ENCODE measurements at regions not wholly inside any gene's neighbourhood (a gene's known extent, or its start where the extent isn't known, plus 50 kb on each side); places are given as distances from the start of the nearest gene placed in this dataset.
"Not testable (repeated sequence)": the region's sequence is repeated elsewhere in the genome, so short reads cannot be mapped to it uniquely, and the experiment has no call there.

GRCh38 chr2:51350100-51350499 is 318.2 kb upstream of the NRXN1 start:
- DNase-seq = no peak

DNA sequence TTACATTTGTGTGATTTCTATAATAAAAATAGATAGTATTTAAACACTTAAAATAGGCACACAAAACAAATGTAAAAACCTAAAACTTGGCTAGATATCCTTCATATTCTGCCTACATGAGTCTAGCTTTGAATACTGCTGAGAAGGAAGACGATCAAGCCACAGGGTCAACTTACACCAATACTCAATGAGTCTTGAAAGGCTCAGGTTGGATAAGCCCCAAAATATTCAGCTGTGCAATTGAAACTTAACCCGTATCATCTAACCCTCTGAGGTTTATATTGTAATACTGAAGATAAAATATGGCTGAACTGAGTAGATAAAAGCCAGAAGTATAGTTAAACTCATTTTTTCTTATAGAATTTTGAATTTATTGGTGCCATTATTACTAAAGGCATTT is 313.0 kb upstream of the NRXN1 start:
- no peak for DNase-seq

DNA sequence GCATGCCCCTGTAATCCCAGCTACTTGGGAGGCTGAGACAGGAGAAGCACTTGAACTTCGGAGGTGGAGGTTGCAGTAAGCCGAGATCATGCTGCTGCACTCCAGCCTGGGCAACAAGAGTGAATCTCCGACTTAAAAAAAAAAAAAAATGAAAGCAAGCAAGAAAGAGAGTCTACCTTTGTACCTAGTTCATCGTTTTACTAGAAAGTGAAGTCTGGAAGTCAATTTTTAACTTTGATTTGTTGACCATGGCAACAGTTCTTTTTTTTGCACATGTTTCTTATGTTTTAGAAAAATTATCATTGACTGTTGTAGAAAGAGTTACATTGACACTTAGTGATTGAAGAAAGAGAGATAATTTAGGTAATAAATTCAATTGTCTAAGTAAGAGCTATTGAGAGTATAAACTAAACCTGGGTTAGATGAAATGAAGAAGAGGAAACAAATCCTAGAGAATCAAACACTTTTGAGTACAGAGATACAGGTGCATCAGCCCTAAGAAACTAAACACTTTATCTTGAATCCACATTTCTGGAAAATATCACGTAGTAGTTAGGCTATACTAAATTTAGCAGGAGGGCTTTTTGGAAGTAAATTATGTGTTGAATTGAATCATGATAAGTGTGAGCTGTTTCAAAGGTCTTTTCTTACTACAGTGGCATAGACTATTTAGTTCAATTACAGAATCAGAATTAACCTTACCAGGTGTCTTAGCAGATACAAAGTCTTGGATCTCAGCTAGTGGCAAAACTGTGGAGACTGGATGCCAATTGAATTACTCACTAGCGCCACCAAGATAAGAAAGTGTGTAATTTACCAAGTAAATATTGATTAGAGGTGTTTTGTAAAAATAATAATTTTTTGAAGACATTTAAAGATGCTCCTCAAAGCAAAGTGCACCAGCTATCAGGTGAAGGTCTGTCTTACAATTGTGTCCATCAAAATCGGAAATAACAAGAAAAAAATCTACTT is 303.4 kb upstream of the NRXN1 start:
- DNase-seq = no peak

- DNase-seq = no peak
Measured at GRCh38 chr2:51329512-51329911, 297.6 kb upstream of the NRXN1 start.

DNA sequence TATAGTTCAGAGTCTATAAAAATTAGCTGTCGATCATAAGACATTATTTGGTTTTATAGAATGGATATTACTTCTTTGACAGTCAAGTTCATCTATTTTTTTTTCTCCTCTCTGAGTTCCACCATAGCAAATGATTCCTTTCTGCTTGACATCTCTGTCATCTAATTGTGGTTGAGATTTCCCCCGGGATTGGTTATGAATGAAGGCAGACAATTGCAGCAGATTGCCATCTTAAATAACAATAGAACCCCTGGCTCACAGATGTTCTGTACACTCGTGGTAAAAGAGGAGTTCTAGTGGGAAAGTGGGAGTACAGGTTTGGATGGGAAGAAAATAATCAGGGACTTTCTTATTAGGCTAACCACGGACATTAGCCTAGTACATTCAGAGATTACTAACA is 292.1 kb upstream of the NRXN1 start:
- DNase-seq = no peak

DNA sequence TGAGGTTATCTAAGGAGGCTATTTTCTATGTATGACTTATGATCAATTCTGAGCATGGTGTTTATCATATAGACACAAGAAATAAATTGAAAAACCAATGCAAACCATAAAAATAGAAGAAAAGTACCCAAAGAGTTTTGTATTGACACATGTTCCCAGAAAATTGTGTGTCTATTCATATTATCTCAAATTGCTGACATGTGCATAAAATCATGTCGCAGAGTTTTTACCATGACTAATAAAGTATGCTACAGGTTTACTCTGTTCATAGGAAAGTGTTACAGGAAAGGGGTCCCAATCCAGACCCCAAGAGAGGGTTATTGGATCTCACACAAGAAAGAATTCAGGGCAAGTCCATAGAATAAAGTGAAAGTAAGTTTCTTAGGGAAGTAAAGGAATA is 290.7 kb upstream of the NRXN1 start:
- no peak for DNase-seq

DNA sequence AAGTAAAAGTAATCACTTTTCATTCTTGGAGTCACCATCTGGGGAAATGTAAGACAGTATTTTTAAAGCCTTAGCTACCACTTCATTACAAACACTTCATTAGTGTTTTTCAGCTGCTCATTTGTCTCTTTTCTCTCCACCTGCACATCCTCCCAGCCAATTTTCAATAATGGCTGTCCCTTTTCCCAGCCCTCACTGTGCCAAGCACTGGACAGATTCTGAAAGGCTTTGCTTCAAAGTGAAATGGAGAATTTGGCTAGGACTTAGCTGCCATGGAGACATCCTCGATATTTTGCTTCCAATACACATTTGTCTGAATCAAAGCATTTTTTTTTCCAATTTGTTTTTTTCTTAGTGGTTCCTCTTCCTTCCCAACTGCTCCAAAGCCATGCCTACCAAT is 272.4 kb upstream of the NRXN1 start:
- no peak for DNase-seq

DNA sequence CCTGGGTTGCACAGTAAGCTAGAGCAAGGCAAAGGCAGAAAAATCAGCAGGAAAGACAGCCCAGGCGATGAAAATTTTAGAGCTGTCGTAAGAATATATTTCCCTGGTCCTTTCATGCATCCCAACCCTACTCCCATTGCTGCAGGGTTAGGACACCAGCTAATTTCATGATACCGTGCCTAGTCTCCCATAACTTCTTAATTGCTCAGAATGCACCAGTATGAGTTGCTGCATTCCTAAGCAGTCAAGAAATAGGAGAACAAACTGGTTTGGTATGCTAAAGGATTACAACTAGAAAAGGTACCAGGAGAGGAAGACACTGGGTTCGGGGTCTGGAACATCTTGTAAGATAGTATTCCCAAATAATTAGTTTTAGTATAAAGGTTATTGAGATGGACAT is 269.4 kb upstream of the NRXN1 start:
- no peak for DNase-seq

DNA sequence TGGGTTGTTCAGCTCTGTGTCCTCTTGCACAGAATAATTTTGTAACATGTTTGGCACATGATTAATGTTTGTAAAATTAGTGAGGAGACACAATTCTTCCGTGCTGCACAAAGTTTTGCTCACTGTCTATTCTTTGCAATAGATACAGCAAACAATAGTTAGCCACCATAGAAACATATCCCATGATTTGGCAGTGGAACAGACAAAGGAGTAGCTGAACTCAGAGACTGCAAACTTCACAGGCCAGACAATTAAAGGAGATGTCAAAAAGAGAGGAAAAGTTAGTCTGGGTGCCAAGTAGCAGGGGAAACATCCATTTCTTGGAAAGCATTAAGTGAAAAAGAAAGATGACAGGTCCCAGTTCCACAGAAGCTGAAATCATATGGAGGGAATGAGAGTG is 267.4 kb upstream of the NRXN1 start:
- DNase-seq = no peak

DNA sequence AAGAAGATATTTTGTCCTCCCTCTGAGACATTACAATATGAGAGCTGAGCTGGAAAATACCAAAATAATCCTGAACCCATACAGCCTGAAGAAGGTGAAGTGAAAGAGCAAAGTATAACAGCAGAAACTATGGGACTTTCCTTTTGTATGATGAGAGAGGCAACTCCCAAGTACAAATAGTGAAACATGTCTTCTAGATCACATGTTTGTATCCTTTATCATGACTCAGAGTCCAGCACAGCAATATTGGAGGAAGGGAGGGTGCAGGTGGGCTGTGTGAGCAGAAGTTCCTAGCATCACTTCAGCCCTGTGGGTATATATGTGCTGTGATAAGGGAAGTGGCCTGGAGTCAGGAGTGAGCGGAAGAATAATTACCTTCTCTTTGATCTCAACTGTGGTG is 265.6 kb upstream of the NRXN1 start:
- no peak for DNase-seq

- DNase-seq = no peak
Measured at GRCh38 chr2:51293566-51294200, 261.8 kb upstream of the NRXN1 start.

DNA sequence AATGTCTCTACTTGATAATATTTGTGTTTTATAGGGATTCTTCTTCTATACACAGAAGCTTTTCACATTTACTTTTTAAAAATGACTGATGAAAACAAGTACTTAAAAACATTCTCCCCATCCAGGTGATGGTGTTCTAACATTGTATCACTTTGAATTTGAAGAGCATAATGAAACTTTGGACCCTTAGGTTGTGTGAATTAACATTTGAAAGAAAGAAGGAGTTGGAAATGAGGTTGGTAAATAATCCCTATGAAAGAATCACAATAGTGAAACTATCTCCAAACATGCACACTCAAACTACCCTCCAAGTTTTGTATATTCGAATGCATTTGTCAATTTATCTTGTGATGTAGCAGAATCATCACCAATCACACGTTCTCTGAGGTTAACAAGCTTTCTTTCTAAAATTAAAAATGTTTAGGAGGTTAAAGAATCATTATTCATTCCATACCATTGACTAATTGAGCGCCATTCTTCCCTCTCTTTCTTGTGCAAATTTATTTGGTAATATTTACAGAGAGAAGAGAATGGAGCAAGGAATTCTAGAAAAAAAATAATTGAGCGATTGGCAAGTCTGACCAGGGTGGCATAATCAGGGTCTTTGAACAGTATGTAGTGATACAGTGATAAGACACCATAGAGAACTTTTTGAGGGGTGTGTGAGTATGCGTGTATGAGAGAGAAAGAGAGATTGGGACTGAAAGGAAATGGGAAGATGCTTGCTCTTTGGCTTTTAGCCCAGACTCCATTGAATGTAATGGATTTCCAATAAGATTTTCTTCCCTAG is 260.0 kb upstream of the NRXN1 start:
- DNase-seq = no peak

DNA sequence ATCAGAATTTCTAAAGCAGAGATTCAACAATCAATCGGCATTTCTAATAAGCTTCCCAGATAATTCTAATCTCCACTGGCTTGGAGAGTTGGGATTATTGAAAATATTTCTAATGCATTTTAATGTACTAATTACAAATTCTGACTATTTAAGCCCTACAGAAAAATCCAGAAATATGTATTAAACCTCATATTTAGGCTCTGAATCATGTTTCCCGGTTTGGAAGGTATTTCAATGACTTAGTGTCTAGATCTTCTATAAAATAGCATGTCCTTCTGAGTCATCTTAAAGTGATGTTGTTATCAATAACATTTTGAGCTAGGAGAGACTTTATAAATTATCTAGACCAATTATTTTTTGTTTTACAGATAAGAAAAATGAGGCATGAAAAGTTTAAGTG is 258.8 kb upstream of the NRXN1 start:
- DNase-seq = no peak

- no peak for DNase-seq
Measured at GRCh38 chr2:51289045-51289444, 257.1 kb upstream of the NRXN1 start.

- no peak for DNase-seq
Measured at GRCh38 chr2:51268191-51268590, 236.3 kb upstream of the NRXN1 start.

DNA sequence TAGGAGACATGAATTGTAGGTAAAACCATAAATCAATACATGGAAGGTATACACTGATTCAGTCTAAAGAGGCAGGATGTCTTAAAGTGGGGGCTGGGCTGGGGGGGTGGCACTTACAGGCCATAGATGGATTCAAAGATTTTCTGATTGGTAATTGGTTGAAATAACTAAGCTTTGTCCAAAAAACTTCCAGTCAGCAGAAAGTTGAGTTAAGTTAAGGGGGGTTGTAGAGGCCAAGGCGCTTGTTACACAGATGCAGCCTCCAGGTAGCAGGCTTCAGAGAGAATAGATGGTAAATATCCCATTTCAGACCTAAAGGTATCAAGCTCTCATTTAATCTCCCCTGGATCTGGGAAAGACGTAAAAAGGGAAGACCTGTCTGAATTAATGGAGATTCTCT is 233.6 kb upstream of the NRXN1 start:
- no peak for DNase-seq

GRCh38 chr2:51263951-51264350 is 232.0 kb upstream of the NRXN1 start:
- DNase-seq = no peak

- DNase-seq = not testable (repeated sequence)
Measured at GRCh38 chr2:51263101-51263500, 231.2 kb upstream of the NRXN1 start.

GRCh38 chr2:51258301-51258700 is 226.4 kb upstream of the NRXN1 start:
- DNase-seq = no peak

DNA sequence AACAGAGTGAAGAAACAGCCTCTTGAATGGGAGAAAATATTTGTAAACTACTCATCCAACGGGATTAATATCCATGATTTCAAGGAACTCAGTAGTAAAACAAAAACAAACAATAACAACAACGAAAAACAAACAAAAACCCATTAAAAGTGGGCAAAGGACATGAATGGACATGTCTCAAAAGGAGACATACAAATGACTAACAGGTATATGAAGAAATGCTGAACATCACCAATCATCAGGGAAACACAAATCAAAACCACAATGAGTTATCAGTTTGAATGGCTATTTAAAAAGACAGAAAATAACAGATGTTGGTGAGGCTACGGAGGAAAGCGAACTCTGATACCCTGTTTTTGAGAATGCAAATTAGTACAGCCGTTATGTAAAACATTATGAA is 224.8 kb upstream of the NRXN1 start:
- no peak for DNase-seq

DNA sequence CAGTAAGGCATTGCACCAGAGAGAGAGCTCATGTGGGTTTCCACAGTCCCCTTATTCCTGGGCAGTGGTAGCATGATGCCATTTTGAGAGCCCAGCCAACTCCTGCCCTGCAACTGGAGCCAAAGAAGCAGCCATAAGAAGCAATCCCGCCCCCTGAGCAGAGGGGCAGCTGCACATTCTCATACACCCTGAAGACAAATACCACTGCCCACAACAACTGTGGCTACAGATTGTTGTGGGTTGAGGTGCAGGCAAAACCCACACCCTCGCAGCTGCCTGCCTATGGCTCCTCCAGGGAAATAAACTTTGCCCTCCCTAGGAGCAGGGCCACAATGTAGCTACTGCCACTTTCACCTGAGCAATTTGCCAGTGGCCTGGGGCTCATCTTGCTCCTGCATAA is 219.4 kb upstream of the NRXN1 start:
- no peak for DNase-seq

DNA sequence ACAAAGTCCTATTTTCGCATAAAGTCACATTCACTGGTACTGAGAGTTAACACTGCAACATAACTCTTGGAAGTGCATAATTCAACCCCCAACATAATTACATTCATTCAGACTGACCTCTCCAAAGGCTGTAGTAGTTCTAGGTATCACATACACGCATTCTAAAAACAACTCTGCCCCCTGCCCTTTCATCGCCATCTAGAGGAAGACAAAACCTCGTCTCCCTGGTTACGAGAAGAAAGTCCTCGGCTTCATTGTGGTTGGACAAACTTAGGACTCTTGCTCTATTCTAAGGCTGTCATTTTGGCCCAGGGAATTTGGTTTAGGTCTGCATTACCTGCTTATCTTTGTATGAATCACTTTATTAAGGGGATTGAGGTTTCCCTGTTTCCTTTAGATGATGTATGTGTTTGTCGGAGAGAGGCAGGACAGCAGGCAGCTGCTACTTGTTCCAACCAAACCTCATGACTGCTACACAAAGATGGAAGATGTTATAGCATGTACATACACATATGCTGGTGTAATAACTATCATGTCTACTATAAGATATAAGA is 215.4 kb upstream of the NRXN1 start:
- DNase-seq = no peak

DNA sequence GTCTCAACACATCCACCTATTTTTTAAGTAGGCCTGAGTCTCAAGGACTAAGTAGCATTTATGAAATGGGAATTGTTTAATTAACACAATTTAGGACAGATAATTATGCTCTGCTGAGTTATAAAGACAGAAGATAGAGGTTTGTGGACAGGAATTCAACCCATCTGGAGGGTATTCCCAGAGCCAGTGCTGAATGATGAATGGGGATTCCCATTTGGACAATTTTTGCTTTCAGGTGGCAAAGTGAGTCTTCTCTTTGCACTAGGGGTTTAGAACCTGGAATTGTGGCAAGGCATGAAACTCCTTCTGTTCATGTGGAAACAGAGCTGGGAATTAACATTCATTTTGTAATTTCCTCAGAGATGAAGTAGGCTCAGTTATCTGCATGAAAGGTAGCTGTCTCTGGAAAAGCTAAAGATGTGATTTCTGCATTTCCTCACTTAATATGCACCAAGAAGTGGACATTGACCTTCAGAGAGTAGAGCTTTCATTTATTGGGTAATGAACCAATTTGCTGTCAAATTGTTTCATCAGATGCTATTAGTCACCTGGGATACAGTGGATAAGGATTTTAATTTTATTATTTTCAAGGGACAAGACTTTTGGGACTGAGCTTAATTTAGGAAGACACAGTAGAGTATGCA is 212.1 kb upstream of the NRXN1 start:
- no peak for DNase-seq

Measured in bone marrow (tissue), 2 donors.